T-helper 1 cell (primary cell): ENCODE measurements at regions not wholly inside any gene's neighbourhood (a gene's known extent, or its start where the extent isn't known, plus 50 kb on each side); places are given as distances from the start of the nearest gene placed in this dataset.
"Not testable (repeated sequence)": the region's sequence is repeated elsewhere in the genome, so short reads cannot be mapped to it uniquely, and the experiment has no call there.

Experiments
- DNase-seq, 5 donors: peaks; one replicate each; pipeline ENCODE4 v3.0.0-alpha.2; 2012 to 2020

GRCh38 chr16:72590151-72590937, 418.4 kb upstream of the PMFBP1 start:
- no peak for DNase-seq

- no peak for DNase-seq
Measured at GRCh38 chr16:72588551-72588950, 416.6 kb upstream of the PMFBP1 start.

- not testable (repeated sequence) for DNase-seq
Measured at GRCh38 chr16:72578061-72578460, 406.1 kb upstream of the PMFBP1 start.

- no peak for DNase-seq
Measured at GRCh38 chr16:72576189-72576588, 404.2 kb upstream of the PMFBP1 start.

GRCh38 chr16:72569677-72570076, 397.7 kb upstream of the PMFBP1 start:
- DNase-seq: no peak

GRCh38 chr16:72568502-72568901, 396.5 kb upstream of the PMFBP1 start:
- no peak for DNase-seq

- no peak for DNase-seq
Measured at GRCh38 chr16:72566174-72566573, 394.2 kb upstream of the PMFBP1 start.

- DNase-seq: no peak
Measured at GRCh38 chr16:72565106-72565505, 393.2 kb upstream of the PMFBP1 start.

GRCh38 chr16:72560617-72561016, 388.7 kb upstream of the PMFBP1 start:
- no peak for DNase-seq

- no peak for DNase-seq
Measured at GRCh38 chr16:72558501-72558900, 386.5 kb upstream of the PMFBP1 start.

- DNase-seq: no peak
Measured at GRCh38 chr16:72554935-72555334, 383.0 kb upstream of the PMFBP1 start.

- no peak for DNase-seq
Measured at GRCh38 chr16:72552654-72553053, 380.7 kb upstream of the PMFBP1 start.

- no peak for DNase-seq
Measured at GRCh38 chr16:72551649-72552048, 379.7 kb upstream of the PMFBP1 start.

- DNase-seq: no peak
Measured at GRCh38 chr16:72549878-72550277, 377.9 kb upstream of the PMFBP1 start.

- no peak for DNase-seq
Measured at GRCh38 chr16:72542102-72542501, 370.1 kb upstream of the PMFBP1 start.

- DNase-seq: no peak
Measured at GRCh38 chr16:72537664-72538063, 365.7 kb upstream of the PMFBP1 start.

GRCh38 chr16:72536723-72537435, 364.9 kb upstream of the PMFBP1 start:
- DNase-seq: no peak

- no peak for DNase-seq
Measured at GRCh38 chr16:72532906-72533410, 361.0 kb upstream of the PMFBP1 start.

- no peak for DNase-seq
Measured at GRCh38 chr16:72530434-72530833, 358.5 kb upstream of the PMFBP1 start.

GRCh38 chr16:72523087-72523486, 351.1 kb upstream of the PMFBP1 start:
- DNase-seq: no peak

- no peak for DNase-seq
Measured at GRCh38 chr16:72517154-72517553, 345.2 kb upstream of the PMFBP1 start.

- no peak for DNase-seq
Measured at GRCh38 chr16:72511171-72511570, 339.2 kb upstream of the PMFBP1 start.

- no peak for DNase-seq
Measured at GRCh38 chr16:72508191-72508590, 336.2 kb upstream of the PMFBP1 start.

GRCh38 chr16:72502594-72503005, 330.6 kb upstream of the PMFBP1 start:
- no peak for DNase-seq
